Kidney epithelial cell (primary cell): ENCODE measurements at regions not wholly inside any gene's neighbourhood (a gene's known extent, or its start where the extent isn't known, plus 50 kb on each side); places are given as distances from the start of the nearest gene placed in this dataset.

ENCODE experiments used
- DNase-seq: peaks from one replicate; pipeline ENCODE4 v3.0.0-alpha.2; 2010; ENCODE audit warnings: low read depth
- H3K27me3 ChIP-seq: 2 replicates; pipeline ENCODE4 v1.6.0; 2011; ENCODE audit warnings: low read length; ENCODE audit not compliant: control insufficient read depth, insufficient read depth
- H3K36me3 ChIP-seq: 2 replicates; pipeline ENCODE4 v1.5.1; 2011; ENCODE audit warnings: low read length; ENCODE audit not compliant: control insufficient read depth, insufficient read depth
- H3K4me3 ChIP-seq: 2 replicates; pipeline ENCODE4 v1.5.1; 2011; ENCODE audit warnings: low read depth, mild to moderate bottlenecking, control low read depth, low read length
- TF ChIP-seq, protein P1 (sequence below): IDR thresholded peaks from 2 replicates; pipeline ENCODE4 v1.5.1; 2011; ENCODE audit warnings: mild to moderate bottlenecking, moderate library complexity, low read length, control low read depth, inconsistent platforms; ENCODE audit not compliant: insufficient read depth, poor library complexity, severe bottlenecking

DNA sequence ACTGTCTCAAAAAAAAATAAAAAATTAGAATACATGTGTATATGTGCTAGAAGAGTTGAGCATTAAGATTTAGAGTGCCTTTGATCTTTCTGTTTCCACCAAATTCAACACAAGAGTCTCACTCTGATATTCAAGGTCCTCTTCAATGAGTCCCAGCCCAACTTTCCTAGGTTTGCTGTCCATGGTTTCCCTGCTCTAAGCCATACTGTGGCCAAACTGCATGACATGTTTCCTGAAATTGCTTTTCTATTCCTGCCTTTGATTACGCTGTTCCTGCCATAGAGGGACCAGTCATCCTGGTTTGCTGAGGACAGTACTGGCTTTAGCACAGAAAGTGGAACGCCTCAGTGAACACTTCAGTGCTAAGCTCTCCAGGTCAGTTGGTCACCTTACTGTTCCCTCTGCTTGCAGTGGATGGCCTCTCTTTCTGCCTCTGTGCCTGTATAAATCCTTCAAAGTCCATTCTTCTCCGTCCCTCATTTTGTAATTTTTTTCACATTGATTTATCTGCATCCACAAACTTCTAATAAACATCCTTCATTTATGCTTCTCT is 305.9 kb upstream of the PROX1 start:
- no peak overlapping the region for H3K4me3 ChIP-seq
- TF ChIP-seq, protein P1, sequence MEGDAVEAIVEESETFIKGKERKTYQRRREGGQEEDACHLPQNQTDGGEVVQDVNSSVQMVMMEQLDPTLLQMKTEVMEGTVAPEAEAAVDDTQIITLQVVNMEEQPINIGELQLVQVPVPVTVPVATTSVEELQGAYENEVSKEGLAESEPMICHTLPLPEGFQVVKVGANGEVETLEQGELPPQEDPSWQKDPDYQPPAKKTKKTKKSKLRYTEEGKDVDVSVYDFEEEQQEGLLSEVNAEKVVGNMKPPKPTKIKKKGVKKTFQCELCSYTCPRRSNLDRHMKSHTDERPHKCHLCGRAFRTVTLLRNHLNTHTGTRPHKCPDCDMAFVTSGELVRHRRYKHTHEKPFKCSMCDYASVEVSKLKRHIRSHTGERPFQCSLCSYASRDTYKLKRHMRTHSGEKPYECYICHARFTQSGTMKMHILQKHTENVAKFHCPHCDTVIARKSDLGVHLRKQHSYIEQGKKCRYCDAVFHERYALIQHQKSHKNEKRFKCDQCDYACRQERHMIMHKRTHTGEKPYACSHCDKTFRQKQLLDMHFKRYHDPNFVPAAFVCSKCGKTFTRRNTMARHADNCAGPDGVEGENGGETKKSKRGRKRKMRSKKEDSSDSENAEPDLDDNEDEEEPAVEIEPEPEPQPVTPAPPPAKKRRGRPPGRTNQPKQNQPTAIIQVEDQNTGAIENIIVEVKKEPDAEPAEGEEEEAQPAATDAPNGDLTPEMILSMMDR = no peak
- DNase-seq = no peak
- H3K36me3 ChIP-seq = no peaks in the 10 kb centered on the region
- no peaks in the 10 kb centered on the region for H3K27me3 ChIP-seq

DNA sequence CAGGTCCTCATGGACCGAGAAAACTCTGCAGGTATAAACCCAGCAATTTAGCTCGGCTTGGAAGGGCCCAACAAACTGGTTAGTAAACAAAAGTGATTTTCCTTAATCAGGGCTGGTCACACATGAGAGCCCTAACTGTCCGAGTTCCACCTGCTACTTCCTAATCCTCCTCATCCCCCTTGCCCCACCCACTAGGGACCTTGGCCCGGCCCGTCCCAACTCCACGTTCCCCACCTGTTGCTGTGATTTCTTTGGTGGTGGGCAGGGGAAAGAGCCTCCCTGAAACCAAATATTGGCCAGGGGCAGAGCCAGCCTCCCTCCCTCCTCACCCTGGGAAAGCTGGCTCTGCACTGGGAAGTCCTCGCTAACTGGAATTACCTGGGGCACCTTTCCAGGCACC is 304.2 kb upstream of the PROX1 start:
- TF ChIP-seq, protein P1 = no peak
- Histone ChIP-seq H3K4me3 (no peak overlapping the region), H3K27me3 (no peaks in the 10 kb centered on the region), H3K36me3 (no peaks in the 10 kb centered on the region)
- DNase-seq = no peak

DNA sequence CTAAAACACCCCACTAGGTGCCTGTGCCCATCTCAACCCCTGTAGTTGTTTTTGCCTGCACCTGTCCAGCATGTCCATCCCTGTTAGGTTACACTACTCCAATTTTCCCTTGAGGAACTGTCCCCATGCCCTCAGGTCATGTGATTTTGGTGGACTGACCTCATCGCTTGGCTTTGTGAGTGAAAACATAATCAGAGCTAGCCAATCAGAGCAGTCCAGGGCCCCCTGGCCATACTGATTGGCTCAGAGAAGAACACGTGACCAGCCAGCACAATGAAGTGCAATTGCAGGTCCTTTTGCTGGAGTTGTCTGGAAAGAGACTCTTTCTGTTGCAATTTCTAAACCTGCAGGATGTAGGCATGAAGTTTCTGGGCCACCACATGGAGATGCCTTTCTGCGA is 303.3 kb upstream of the PROX1 start:
- TF ChIP-seq, protein P1 = no peak
- Histone ChIP-seq H3K4me3 (no peak overlapping the region), H3K36me3 (no peaks in the 10 kb centered on the region), H3K27me3 (no peaks in the 10 kb centered on the region)
- DNase-seq = no peak

DNA sequence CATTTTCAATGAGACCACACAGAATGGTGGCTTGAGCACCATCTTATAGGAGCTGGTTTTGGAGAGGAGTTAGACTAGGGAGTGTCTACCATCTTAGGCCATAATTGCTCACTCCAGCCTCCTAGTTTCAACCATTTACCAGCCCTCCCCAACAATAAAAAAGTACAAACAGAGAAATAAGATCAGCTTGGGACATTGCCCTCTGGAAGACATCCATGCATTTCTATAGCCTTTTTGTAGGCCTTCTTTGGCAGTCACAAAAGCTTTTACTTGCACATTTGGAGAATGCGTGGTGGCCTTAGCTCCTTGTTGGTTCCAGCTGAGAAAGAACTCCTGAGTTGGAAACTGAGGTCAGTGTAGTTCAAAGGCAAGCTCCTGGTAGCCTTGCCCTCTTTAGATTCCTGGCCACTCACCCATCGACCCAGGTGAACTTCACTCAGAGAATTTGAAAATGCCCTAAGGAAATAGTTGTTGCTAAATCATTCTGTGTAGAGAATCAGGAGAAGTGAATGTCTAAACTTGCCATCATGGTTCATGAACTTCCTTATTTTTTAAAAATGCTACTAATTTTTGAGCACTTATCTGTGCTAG is 301.7 kb upstream of the PROX1 start:
- H3K27me3 ChIP-seq = no peaks in the 10 kb centered on the region
- TF ChIP-seq, protein P1 = no peak
- no peak overlapping the region for H3K4me3 ChIP-seq
- no peaks in the 10 kb centered on the region for H3K36me3 ChIP-seq
- no peak for DNase-seq

DNA sequence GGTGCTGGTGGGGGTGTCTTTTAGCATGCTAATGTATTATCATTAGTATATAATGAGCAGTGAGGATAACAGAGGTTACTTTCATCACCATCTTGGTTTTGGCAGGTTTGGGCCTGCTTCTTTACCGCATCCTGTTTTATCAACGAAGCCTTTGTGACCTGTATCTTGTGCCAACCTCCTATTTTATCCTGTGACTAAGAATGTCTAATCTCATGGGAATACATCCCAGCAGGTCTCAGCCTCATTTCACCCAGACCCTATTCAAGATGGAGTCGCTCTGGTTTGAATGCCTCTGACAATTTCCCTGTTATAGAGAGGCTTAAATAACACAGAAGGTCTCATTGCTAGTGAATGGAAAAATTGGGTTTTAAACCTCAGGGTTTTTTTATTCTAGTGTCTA is 300.8 kb upstream of the PROX1 start:
- no peak for DNase-seq
- no peak overlapping the region for H3K4me3 ChIP-seq
- no peaks in the 10 kb centered on the region for H3K36me3 ChIP-seq
- H3K27me3 ChIP-seq = no peaks in the 10 kb centered on the region
- TF ChIP-seq, protein P1 = no peak

DNA sequence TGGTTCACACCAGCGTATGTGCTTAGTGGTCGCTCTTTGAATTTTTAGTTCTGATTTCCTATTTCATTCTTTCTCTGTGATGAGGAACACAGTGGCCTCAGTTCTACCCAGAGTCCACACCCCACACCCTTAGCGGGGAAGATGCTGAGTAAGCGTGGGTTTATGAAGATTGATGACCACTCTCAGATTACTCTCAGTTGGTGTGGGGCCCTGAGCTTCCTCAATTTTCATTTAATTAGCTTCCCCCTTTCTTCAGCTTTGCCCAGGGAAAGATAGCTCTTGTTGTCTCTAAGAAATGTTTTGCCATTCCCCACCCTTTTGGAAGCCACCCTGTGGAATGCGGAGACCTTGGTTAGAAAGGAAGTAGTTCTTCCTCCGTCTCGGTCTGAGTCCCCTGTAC is 299.9 kb upstream of the PROX1 start:
- Histone ChIP-seq H3K27me3 (no peaks in the 10 kb centered on the region), H3K4me3 (no peak overlapping the region), H3K36me3 (no peaks in the 10 kb centered on the region)
- TF ChIP-seq, protein P1 = no peak
- no peak for DNase-seq
